HG02885 (cell line): ENCODE measurements at regions not wholly inside any gene's neighbourhood (a gene's known extent, or its start where the extent isn't known, plus 50 kb on each side); places are given as distances from the start of the nearest gene placed in this dataset.
A peak's percentile ranks its signal among the peaks of the same experiment; 100 is the strongest.

Experiments
- ATAC-seq: cut with Tn5 transposase; IDR thresholded peaks from one replicate; pipeline ENCODE4 v1.9.1; 2021; ENCODE audit warnings: mild to moderate bottlenecking; ENCODE audit not compliant: unreplicated experiment, poor library complexity

GRCh38 chr6:139829576-139829975 lies 455.1 kb upstream of the CITED2 start:
- no peak for ATAC-seq

- ATAC-seq: no peak
These were observed 454.5 kb upstream of the CITED2 start for GRCh38 chr6:139828751-139829519.

GRCh38 chr6:139825935-139826374 lies 451.5 kb upstream of the CITED2 start:
- no peak for ATAC-seq

- no peak for ATAC-seq
These were observed 450.4 kb upstream of the CITED2 start for GRCh38 chr6:139824864-139825263.

- ATAC-seq: no peak
These were observed 449.3 kb upstream of the CITED2 start for GRCh38 chr6:139823808-139824126.

GRCh38 chr6:139823099-139823807 lies 448.8 kb upstream of the CITED2 start:
- no peak for ATAC-seq

- no peak for ATAC-seq
These were observed 447.3 kb upstream of the CITED2 start for GRCh38 chr6:139821676-139822223.

- no peak for ATAC-seq
These were observed 445.8 kb upstream of the CITED2 start for GRCh38 chr6:139820210-139820609.

- no peak for ATAC-seq
These were observed 445.3 kb upstream of the CITED2 start for GRCh38 chr6:139819776-139820175.

GRCh38 chr6:139812939-139813338 lies 438.5 kb upstream of the CITED2 start:
- no peak for ATAC-seq

GRCh38 chr6:139801571-139802321 lies 427.3 kb upstream of the CITED2 start:
- ATAC-seq: no peak

GRCh38 chr6:139800837-139801236 lies 426.4 kb upstream of the CITED2 start:
- peak; percentile 79 for ATAC-seq

GRCh38 chr6:139790527-139790926 lies 416.1 kb upstream of the CITED2 start:
- ATAC-seq: no peak

GRCh38 chr6:139784222-139784769 lies 409.8 kb upstream of the CITED2 start:
- ATAC-seq: no peak

GRCh38 chr6:139779988-139780774 lies 405.7 kb upstream of the CITED2 start:
- no peak for ATAC-seq

- no peak for ATAC-seq
These were observed 404.2 kb upstream of the CITED2 start for GRCh38 chr6:139778688-139779087.

- no peak for ATAC-seq
These were observed 403.7 kb upstream of the CITED2 start for GRCh38 chr6:139778106-139778505.

GRCh38 chr6:139777202-139777970 lies 402.9 kb upstream of the CITED2 start:
- ATAC-seq: no peak

- no peak for ATAC-seq
These were observed 401.6 kb upstream of the CITED2 start for GRCh38 chr6:139776041-139776440.
